ENCODE measurements at regions not wholly inside any gene's neighbourhood (a gene's known extent, or its start where the extent isn't known, plus 50 kb on each side); places are given as distances from the start of the nearest gene placed in this dataset.

GRCh38 chr2:207225773-207226172 lies 60.0 kb upstream of the KLF7 start:
- no peak for TF ChIP-seq CTCF (IDR thresholded peaks at IDR 0.05; ENCODE audit: insufficient read depth, low read length)
- no peak for TF ChIP-seq SPI1 (IDR thresholded peaks at IDR 0.05; ENCODE audit: borderline replicate concordance, low read depth)
- TF ChIP-seq POLR2AphosphoS5 (IDR thresholded peaks at IDR 0.05; ENCODE audit: low read depth), result no peak
- no peak for TF ChIP-seq REST (IDR thresholded peaks at IDR 0.05; ENCODE audit: insufficient replicate concordance, low read depth)
- no peak for TF ChIP-seq GABPA (IDR thresholded peaks at IDR 0.05; ENCODE audit: low read depth)

Measured in HL-60 (cell line).